ENCODE measurements at regions not wholly inside any gene's neighbourhood (a gene's known extent, or its start where the extent isn't known, plus 50 kb on each side); places are given as distances from the start of the nearest gene placed in this dataset.

GRCh38 chr2:120425014-120425413 is 79.1 kb downstream of the INHBB start:
- H3K4me2 ChIP-seq (ENCODE audit: low read depth, low read length), result no peak overlapping the region
- no peaks in the 10 kb centered on the region for H3K36me3 ChIP-seq (replicated peaks; ENCODE audit: insufficient read depth, low read length)
- H3F3A ChIP-seq (ENCODE audit: insufficient read depth, low read length), result no peaks in the 10 kb centered on the region
- no peak overlapping the region for H3K9ac ChIP-seq (ENCODE audit: low read length)
- peaks cover 25% of the 10 kb centered on the region; the same call in 1 of the 2 replicates for H3K27me3 ChIP-seq (replicated peaks; ENCODE audit: insufficient read depth, low read length)
- no peaks in the 10 kb centered on the region for H4K20me1 ChIP-seq (ENCODE audit: insufficient read depth, low read length)
- no peaks in the 10 kb centered on the region for H3K9me3 ChIP-seq (replicated peaks; ENCODE audit: insufficient read depth, low read length)
- H3K79me2 ChIP-seq (ENCODE audit: low read length), result no peaks in the 10 kb centered on the region
- no peak overlapping the region for H3K4me3 ChIP-seq (ENCODE audit: low read length)
- H3K9me2 ChIP-seq (replicated peaks; ENCODE audit: insufficient read depth, low read length), result no peaks in the 10 kb centered on the region
- H3K27ac ChIP-seq (ENCODE audit: low read length), result no peak overlapping the region
- no peak overlapping the region for H2AFZ ChIP-seq (ENCODE audit: low read length)
- no peak for DNase-seq
- H3K4me1 ChIP-seq (ENCODE audit: low read length), result no peaks in the 10 kb centered on the region
- TF ChIP-seq EZH2 (optimal IDR thresholded peaks at IDR 0.05; ENCODE audit: low read depth, low read length), result no peak
- TF ChIP-seq CTCF (IDR thresholded peaks at IDR 0.05; ENCODE audit: low read length), result no peak
- TF ChIP-seq EZH2phosphoT487 (IDR thresholded peaks at IDR 0.05; ENCODE audit: low read length), result no peak

GRCh38 chr2:120428748-120429147 is 82.8 kb downstream of the INHBB start:
- H3K27ac ChIP-seq (ENCODE audit: low read length), result no peak overlapping the region
- no peaks in the 10 kb centered on the region for H4K20me1 ChIP-seq (ENCODE audit: insufficient read depth, low read length)
- no peak overlapping the region for H2AFZ ChIP-seq (ENCODE audit: low read length)
- H3K9ac ChIP-seq (ENCODE audit: low read length), result no peak overlapping the region
- no peaks in the 10 kb centered on the region for H3K9me3 ChIP-seq (replicated peaks; ENCODE audit: insufficient read depth, low read length)
- H3K36me3 ChIP-seq (replicated peaks; ENCODE audit: insufficient read depth, low read length), result no peaks in the 10 kb centered on the region
- no peaks in the 10 kb centered on the region for H3K9me2 ChIP-seq (replicated peaks; ENCODE audit: insufficient read depth, low read length)
- no peak for DNase-seq
- no peaks in the 10 kb centered on the region for H3K79me2 ChIP-seq (ENCODE audit: low read length)
- H3K4me3 ChIP-seq (ENCODE audit: low read length), result no peak overlapping the region
- peaks cover 13% of the 10 kb centered on the region; the same call in 1 of the 2 replicates for H3K27me3 ChIP-seq (replicated peaks; ENCODE audit: insufficient read depth, low read length)
- no peaks in the 10 kb centered on the region for H3K4me1 ChIP-seq (ENCODE audit: low read length)
- no peaks in the 10 kb centered on the region for H3F3A ChIP-seq (ENCODE audit: insufficient read depth, low read length)
- no peak overlapping the region for H3K4me2 ChIP-seq (ENCODE audit: low read depth, low read length)
- no peak for TF ChIP-seq CTCF (IDR thresholded peaks at IDR 0.05; ENCODE audit: low read length)
- no peak for TF ChIP-seq EZH2phosphoT487 (IDR thresholded peaks at IDR 0.05; ENCODE audit: low read length)
- TF ChIP-seq EZH2 (optimal IDR thresholded peaks at IDR 0.05; ENCODE audit: low read depth, low read length), result no peak

GRCh38 chr2:120429586-120430500 is 83.9 kb downstream of the INHBB start:
- no peak overlapping the region for H3K9ac ChIP-seq (ENCODE audit: low read length)
- H3K4me2 ChIP-seq (ENCODE audit: low read depth, low read length), result no peak overlapping the region
- no peak for TF ChIP-seq CTCF (IDR thresholded peaks at IDR 0.05; ENCODE audit: low read length)
- TF ChIP-seq EZH2phosphoT487 (IDR thresholded peaks at IDR 0.05; ENCODE audit: low read length), result no peak
- TF ChIP-seq EZH2 (optimal IDR thresholded peaks at IDR 0.05; ENCODE audit: low read depth, low read length), result no peak
- H3K9me3 ChIP-seq (replicated peaks; ENCODE audit: insufficient read depth, low read length), result no peaks in the 10 kb centered on the region
- no peak overlapping the region for H3K27ac ChIP-seq (ENCODE audit: low read length)
- H2AFZ ChIP-seq (ENCODE audit: low read length), result no peak overlapping the region
- H4K20me1 ChIP-seq (ENCODE audit: insufficient read depth, low read length), result no peaks in the 10 kb centered on the region
- H3K9me2 ChIP-seq (replicated peaks; ENCODE audit: insufficient read depth, low read length), result no peaks in the 10 kb centered on the region
- peaks cover 6% of the 10 kb centered on the region; the same call in 1 of the 2 replicates for H3K27me3 ChIP-seq (replicated peaks; ENCODE audit: insufficient read depth, low read length)
- no peaks in the 10 kb centered on the region for H3K4me1 ChIP-seq (ENCODE audit: low read length)
- no peaks in the 10 kb centered on the region for H3F3A ChIP-seq (ENCODE audit: insufficient read depth, low read length)
- H3K4me3 ChIP-seq (ENCODE audit: low read length), result no peak overlapping the region
- no peak for DNase-seq
- no peaks in the 10 kb centered on the region for H3K79me2 ChIP-seq (ENCODE audit: low read length)
- no peaks in the 10 kb centered on the region for H3K36me3 ChIP-seq (replicated peaks; ENCODE audit: insufficient read depth, low read length)

Data from MM.1S (cell line).